Astrocyte (in vitro differentiated cells and primary cell): ENCODE measurements at regions not wholly inside any gene's neighbourhood (a gene's known extent, or its start where the extent isn't known, plus 50 kb on each side); places are given as distances from the start of the nearest gene placed in this dataset.

ENCODE experiments used
- DNase-seq: peaks from one replicate; pipeline ENCODE4 v3.0.0-alpha.2; 2010; ENCODE audit warnings: low read depth
- FAIRE-seq: peaks from 2 replicates; lab custom pipeline; 2011; peaks lifted over from hg19 to GRCh38; lab: Jason Lieb, UNC
- H2AFZ ChIP-seq: 2 replicates; pipeline ENCODE4 v1.6.0; 2012; ENCODE audit warnings: low read depth, low read length, inconsistent platforms
- H3K27ac ChIP-seq: 2 replicates; pipeline ENCODE4 v1.5.1; 2011; ENCODE audit warnings: low read depth, low read length, inconsistent platforms
- H3K27me3 ChIP-seq: 2 replicates; pipeline ENCODE4 v1.6.0; 2011; ENCODE audit warnings: low read length, inconsistent platforms; ENCODE audit not compliant: insufficient read depth
- H3K36me3 ChIP-seq: 2 replicates; pipeline ENCODE4 v1.5.1; 2011; ENCODE audit warnings: low read length, inconsistent platforms; ENCODE audit not compliant: insufficient read depth
- H3K4me1 ChIP-seq: 2 replicates; pipeline ENCODE4 v1.5.1; 2011; ENCODE audit warnings: low read length, inconsistent platforms; ENCODE audit not compliant: insufficient read depth
- H3K4me2 ChIP-seq: 2 replicates; pipeline ENCODE4 v1.6.0; 2012; ENCODE audit warnings: low read length, inconsistent platforms
- H3K4me3 ChIP-seq: 2 replicates; pipeline ENCODE4 v1.5.1; 2011; ENCODE audit warnings: low read depth, mild to moderate bottlenecking, low read length, inconsistent platforms; ENCODE audit not compliant: insufficient read depth
- H3K79me2 ChIP-seq: 2 replicates; pipeline ENCODE4 v1.6.0; 2012; ENCODE audit warnings: mild to moderate bottlenecking, low read length, inconsistent platforms; ENCODE audit not compliant: insufficient read depth
- H3K9ac ChIP-seq: 2 replicates; pipeline ENCODE4 v1.6.0; 2012; ENCODE audit warnings: mild to moderate bottlenecking, low read length, inconsistent platforms
- H3K9me3 ChIP-seq: 2 replicates; pipeline ENCODE4 v1.5.1; 2012; ENCODE audit warnings: low read depth, mild to moderate bottlenecking, low read length, inconsistent platforms; ENCODE audit not compliant: insufficient read depth
- H4K20me1 ChIP-seq: 2 replicates; pipeline ENCODE4 v1.6.0; 2012; ENCODE audit warnings: low read length, inconsistent platforms; ENCODE audit not compliant: insufficient read depth
- H3K27ac Mint-ChIP-seq: one replicate; pipeline ENCODE4 v1.8.0; 2021; ENCODE audit warnings: mild to moderate bottlenecking, mixed read lengths; ENCODE audit not compliant: unreplicated experiment
- H3K27me3 Mint-ChIP-seq: one replicate; pipeline ENCODE4 v1.8.0; 2021; ENCODE audit warnings: low read depth, mixed read lengths; ENCODE audit not compliant: unreplicated experiment
- H3K36me3 Mint-ChIP-seq: one replicate; pipeline ENCODE4 v1.8.0; 2021; ENCODE audit warnings: low read depth, mixed read lengths; ENCODE audit not compliant: unreplicated experiment
- H3K4me1 Mint-ChIP-seq: one replicate; pipeline ENCODE4 v1.8.0; 2021; ENCODE audit warnings: low read depth, mixed read lengths; ENCODE audit not compliant: unreplicated experiment
- H3K4me3 Mint-ChIP-seq: one replicate; pipeline ENCODE4 v1.8.0; 2021; ENCODE audit warnings: mild to moderate bottlenecking, moderate library complexity, mixed read lengths; ENCODE audit not compliant: unreplicated experiment
- H3K9me3 Mint-ChIP-seq: one replicate; pipeline ENCODE4 v1.8.0; 2021; ENCODE audit warnings: mild to moderate bottlenecking, mixed read lengths; ENCODE audit not compliant: unreplicated experiment
- CTCF ChIP-seq: IDR thresholded peaks from 2 replicates; pipeline ENCODE4 v1.5.1; 2011; ENCODE audit warnings: low read depth, mild to moderate bottlenecking, inconsistent platforms, low read length, moderate library complexity; ENCODE audit not compliant: insufficient read depth
- EZH2 ChIP-seq: IDR thresholded peaks from 2 replicates; pipeline ENCODE4 v1.6.1; 2012; ENCODE audit warnings: mild to moderate bottlenecking, low read length, inconsistent platforms; ENCODE audit not compliant: insufficient read depth

- Histone ChIP-seq H3K27me3 (no peaks in the 10 kb centered on the region), H3K9ac (no peak overlapping the region), H3K4me1 (no peaks in the 10 kb centered on the region), H3K4me2 (no peak overlapping the region), H3K79me2 (no peaks in the 10 kb centered on the region), H4K20me1 (no peaks in the 10 kb centered on the region), H3K4me3 (no peak overlapping the region), H2AFZ (no peak overlapping the region), H3K27ac (no peak overlapping the region), H3K36me3 (no peaks in the 10 kb centered on the region), H3K9me3 (no peaks in the 10 kb centered on the region)
- peaks cover 4% of the 10 kb centered on the region for H3K9me3 Mint-ChIP-seq
- H3K27me3 Mint-ChIP-seq, result no peaks in the 10 kb centered on the region
- H3K36me3 Mint-ChIP-seq, result no peaks in the 10 kb centered on the region
- no peak overlapping the region for H3K27ac Mint-ChIP-seq
- FAIRE-seq, result no peak
- H3K4me1 Mint-ChIP-seq, result no peaks in the 10 kb centered on the region
- H3K4me3 Mint-ChIP-seq, result no peak overlapping the region
- TF ChIP-seq EZH2 (no peak), CTCF (no peak)
- no peak for DNase-seq
Measured at GRCh38 chrX:87105131-87105530, 412.5 kb upstream of the KLHL4 start.

- no peak for DNase-seq
- Histone ChIP-seq H2AFZ (no peak overlapping the region), H4K20me1 (no peaks in the 10 kb centered on the region), H3K4me1 (no peaks in the 10 kb centered on the region), H3K27ac (no peak overlapping the region), H3K79me2 (no peaks in the 10 kb centered on the region), H3K4me3 (no peak overlapping the region), H3K9me3 (no peaks in the 10 kb centered on the region), H3K27me3 (no peaks in the 10 kb centered on the region), H3K4me2 (no peak overlapping the region), H3K36me3 (no peaks in the 10 kb centered on the region), H3K9ac (no peak overlapping the region)
- Mint-ChIP-seq H3K4me1 (no peaks in the 10 kb centered on the region), H3K27ac (no peak overlapping the region), H3K4me3 (no peak overlapping the region), H3K36me3 (no peaks in the 10 kb centered on the region), H3K27me3 (no peaks in the 10 kb centered on the region), H3K9me3 (peaks cover 4% of the 10 kb centered on the region)
- FAIRE-seq, result no peak
- TF ChIP-seq EZH2 (no peak), CTCF (no peak)
Measured at GRCh38 chrX:87110142-87110541, 407.5 kb upstream of the KLHL4 start.

- Histone ChIP-seq H3K36me3 (no peaks in the 10 kb centered on the region), H3K79me2 (no peaks in the 10 kb centered on the region), H3K9ac (no peak overlapping the region), H3K27me3 (no peaks in the 10 kb centered on the region), H3K9me3 (no peaks in the 10 kb centered on the region), H4K20me1 (no peaks in the 10 kb centered on the region), H3K4me2 (no peak overlapping the region), H3K4me3 (no peak overlapping the region), H3K27ac (no peak overlapping the region), H2AFZ (no peak overlapping the region), H3K4me1 (no peaks in the 10 kb centered on the region)
- FAIRE-seq (no peak), DNase-seq (no peak)
- Mint-ChIP-seq H3K27me3 (no peaks in the 10 kb centered on the region), H3K36me3 (no peaks in the 10 kb centered on the region), H3K9me3 (no peaks in the 10 kb centered on the region), H3K27ac (no peak overlapping the region), H3K4me3 (no peak overlapping the region), H3K4me1 (no peaks in the 10 kb centered on the region)
- TF ChIP-seq CTCF, result no peak
Measured at GRCh38 chrX:87140800-87141483, 376.7 kb upstream of the KLHL4 start.
